ENCODE measurements at regions not wholly inside any gene's neighbourhood (a gene's known extent, or its start where the extent isn't known, plus 50 kb on each side); places are given as distances from the start of the nearest gene placed in this dataset.

DNA sequence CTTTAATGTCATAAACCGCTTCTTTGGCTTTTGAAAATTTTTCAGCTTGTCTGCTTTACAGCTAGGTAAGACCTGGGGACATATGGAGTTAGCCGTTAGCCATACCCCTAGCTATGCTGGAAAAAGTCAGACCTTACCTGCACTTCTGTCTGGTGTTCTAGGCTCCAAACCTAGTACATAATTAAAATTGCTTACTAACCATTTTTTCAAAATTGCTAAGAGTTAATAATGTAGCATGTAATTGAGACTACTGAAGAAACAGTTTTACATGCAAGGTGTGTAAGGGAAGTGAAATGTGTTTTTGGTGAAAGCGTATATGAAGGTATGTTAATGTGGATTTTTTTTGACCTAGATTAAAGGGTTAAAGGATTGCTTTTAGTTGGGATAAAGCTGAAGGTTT is 336.9 kb downstream of the RNF144B start:
- TF ChIP-seq, protein P1, sequence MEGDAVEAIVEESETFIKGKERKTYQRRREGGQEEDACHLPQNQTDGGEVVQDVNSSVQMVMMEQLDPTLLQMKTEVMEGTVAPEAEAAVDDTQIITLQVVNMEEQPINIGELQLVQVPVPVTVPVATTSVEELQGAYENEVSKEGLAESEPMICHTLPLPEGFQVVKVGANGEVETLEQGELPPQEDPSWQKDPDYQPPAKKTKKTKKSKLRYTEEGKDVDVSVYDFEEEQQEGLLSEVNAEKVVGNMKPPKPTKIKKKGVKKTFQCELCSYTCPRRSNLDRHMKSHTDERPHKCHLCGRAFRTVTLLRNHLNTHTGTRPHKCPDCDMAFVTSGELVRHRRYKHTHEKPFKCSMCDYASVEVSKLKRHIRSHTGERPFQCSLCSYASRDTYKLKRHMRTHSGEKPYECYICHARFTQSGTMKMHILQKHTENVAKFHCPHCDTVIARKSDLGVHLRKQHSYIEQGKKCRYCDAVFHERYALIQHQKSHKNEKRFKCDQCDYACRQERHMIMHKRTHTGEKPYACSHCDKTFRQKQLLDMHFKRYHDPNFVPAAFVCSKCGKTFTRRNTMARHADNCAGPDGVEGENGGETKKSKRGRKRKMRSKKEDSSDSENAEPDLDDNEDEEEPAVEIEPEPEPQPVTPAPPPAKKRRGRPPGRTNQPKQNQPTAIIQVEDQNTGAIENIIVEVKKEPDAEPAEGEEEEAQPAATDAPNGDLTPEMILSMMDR (IDR thresholded peaks at IDR 0.05 in 2 of 3, conservative IDR thresholded peaks at IDR 0.05 in 1 of 3; ENCODE audit: borderline replicate concordance in 1 of 3, insufficient read depth in 1 of 3, low read depth in 2 of 3, low read length in 2 of 3) = no peak
- TF ChIP-seq, protein P2, sequence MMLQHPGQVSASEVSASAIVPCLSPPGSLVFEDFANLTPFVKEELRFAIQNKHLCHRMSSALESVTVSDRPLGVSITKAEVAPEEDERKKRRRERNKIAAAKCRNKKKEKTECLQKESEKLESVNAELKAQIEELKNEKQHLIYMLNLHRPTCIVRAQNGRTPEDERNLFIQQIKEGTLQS (IDR thresholded peaks at IDR 0.05) = no peak
- TF ChIP-seq EZH2 (IDR thresholded peaks at IDR 0.05) (no peak), FOSL1 (IDR thresholded peaks at IDR 0.05; ENCODE audit: low read depth) (no peak), ELF1 (IDR thresholded peaks at IDR 0.05; ENCODE audit: borderline replicate concordance, low read depth) (no peak), SRF (IDR thresholded peaks at IDR 0.05; ENCODE audit: low read depth) (no peak), POLR2A (IDR thresholded peaks at IDR 0.05; ENCODE audit: borderline replicate concordance, extremely low read depth, insufficient read depth, insufficient read length) (no peak), YY1 (IDR thresholded peaks at IDR 0.05; ENCODE audit: extremely low read depth, insufficient replicate concordance, low read depth, low read length) (no peak), JUND (IDR thresholded peaks at IDR 0.05) (no peak), POLR2AphosphoS5 (IDR thresholded peaks at IDR 0.05; ENCODE audit: low read depth, low read length) (no peak), EZH2phosphoT487 (IDR thresholded peaks at IDR 0.05; ENCODE audit: borderline replicate concordance) (no peak), ZNF274 (IDR thresholded peaks at IDR 0.05; ENCODE audit: low read depth, low read length) (no peak), RAD21 (IDR thresholded peaks at IDR 0.05; ENCODE audit: low read depth) (no peak)
- TF ChIP-seq, protein P3, sequence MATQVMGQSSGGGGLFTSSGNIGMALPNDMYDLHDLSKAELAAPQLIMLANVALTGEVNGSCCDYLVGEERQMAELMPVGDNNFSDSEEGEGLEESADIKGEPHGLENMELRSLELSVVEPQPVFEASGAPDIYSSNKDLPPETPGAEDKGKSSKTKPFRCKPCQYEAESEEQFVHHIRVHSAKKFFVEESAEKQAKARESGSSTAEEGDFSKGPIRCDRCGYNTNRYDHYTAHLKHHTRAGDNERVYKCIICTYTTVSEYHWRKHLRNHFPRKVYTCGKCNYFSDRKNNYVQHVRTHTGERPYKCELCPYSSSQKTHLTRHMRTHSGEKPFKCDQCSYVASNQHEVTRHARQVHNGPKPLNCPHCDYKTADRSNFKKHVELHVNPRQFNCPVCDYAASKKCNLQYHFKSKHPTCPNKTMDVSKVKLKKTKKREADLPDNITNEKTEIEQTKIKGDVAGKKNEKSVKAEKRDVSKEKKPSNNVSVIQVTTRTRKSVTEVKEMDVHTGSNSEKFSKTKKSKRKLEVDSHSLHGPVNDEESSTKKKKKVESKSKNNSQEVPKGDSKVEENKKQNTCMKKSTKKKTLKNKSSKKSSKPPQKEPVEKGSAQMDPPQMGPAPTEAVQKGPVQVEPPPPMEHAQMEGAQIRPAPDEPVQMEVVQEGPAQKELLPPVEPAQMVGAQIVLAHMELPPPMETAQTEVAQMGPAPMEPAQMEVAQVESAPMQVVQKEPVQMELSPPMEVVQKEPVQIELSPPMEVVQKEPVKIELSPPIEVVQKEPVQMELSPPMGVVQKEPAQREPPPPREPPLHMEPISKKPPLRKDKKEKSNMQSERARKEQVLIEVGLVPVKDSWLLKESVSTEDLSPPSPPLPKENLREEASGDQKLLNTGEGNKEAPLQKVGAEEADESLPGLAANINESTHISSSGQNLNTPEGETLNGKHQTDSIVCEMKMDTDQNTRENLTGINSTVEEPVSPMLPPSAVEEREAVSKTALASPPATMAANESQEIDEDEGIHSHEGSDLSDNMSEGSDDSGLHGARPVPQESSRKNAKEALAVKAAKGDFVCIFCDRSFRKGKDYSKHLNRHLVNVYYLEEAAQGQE (IDR thresholded peaks at IDR 0.05; ENCODE audit: low read depth) = no peak
